GM13976 (cell line): ENCODE measurements at regions not wholly inside any gene's neighbourhood (a gene's known extent, or its start where the extent isn't known, plus 50 kb on each side); places are given as distances from the start of the nearest gene placed in this dataset.

Experiments used
- DNase-seq: peaks from one replicate; pipeline ENCODE4 v3.0.0; 2012; ENCODE audit warnings: low spot score
- in situ Hi-C: fragments of 300-500 bp; cut with MboI; formaldehyde crosslinking; loops from one replicate; pipeline ENCODE4 v1.12.0; 2022; ENCODE audit warnings: low sequenced_read_pairs, mixed read lengths, inconsistent platforms; ENCODE audit not compliant: unreplicated experiment
- TF ChIP-seq, protein P1 (sequence below): IDR thresholded peaks from 2 replicates; pipeline ENCODE4 v1.5.1; 2012; ENCODE audit warnings: borderline replicate concordance, mild to moderate bottlenecking; ENCODE audit not compliant: insufficient read depth; ENCODE audit errors: extremely low read depth, missing control alignments, control extremely low read depth

DNA sequence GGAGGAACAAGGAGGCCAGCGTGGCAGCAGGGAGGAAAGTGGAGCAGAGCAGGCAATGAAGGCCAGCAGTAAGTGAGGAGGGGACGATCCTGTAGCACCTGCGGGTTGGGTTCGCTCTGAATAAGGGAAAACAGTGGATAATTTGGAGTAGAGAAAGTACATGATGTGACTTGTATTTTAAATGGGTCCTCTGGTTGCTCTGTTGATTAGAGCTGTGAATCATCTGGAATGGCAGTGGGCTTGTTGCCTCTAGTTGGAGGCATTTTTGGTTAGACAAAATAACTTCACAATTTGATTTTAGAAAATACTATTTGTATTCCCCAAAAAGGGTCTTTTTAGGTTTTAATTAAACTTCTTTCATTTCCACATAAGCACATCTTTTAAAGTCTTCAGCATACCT is 277.4 kb downstream of the ARL4A start:
- in situ Hi-C loops: no loop called here
- DNase-seq: no peak
- TF ChIP-seq, protein P1, sequence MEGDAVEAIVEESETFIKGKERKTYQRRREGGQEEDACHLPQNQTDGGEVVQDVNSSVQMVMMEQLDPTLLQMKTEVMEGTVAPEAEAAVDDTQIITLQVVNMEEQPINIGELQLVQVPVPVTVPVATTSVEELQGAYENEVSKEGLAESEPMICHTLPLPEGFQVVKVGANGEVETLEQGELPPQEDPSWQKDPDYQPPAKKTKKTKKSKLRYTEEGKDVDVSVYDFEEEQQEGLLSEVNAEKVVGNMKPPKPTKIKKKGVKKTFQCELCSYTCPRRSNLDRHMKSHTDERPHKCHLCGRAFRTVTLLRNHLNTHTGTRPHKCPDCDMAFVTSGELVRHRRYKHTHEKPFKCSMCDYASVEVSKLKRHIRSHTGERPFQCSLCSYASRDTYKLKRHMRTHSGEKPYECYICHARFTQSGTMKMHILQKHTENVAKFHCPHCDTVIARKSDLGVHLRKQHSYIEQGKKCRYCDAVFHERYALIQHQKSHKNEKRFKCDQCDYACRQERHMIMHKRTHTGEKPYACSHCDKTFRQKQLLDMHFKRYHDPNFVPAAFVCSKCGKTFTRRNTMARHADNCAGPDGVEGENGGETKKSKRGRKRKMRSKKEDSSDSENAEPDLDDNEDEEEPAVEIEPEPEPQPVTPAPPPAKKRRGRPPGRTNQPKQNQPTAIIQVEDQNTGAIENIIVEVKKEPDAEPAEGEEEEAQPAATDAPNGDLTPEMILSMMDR: no peak

DNA sequence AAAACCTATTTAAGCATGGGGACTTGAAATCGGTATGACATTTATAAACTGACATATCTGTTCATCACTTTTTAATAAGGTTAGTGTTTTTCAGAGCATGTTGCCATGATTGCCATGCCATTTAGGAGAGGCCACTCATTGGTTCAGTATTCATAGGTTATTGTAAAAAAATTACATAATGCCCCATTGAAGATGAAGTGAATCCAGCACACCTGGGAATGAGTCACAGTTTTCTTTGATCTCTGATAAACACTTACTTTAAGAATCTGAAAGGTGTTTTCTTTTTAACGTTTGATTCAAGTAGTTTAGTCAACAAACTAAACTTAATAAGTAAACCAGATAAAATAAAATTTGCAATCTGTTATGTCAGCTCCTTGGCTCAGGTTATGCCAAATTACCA is 278.3 kb downstream of the ARL4A start:
- DNase-seq: no peak
- in situ Hi-C loops: no loop called here
- TF ChIP-seq, protein P1: no peak

DNA sequence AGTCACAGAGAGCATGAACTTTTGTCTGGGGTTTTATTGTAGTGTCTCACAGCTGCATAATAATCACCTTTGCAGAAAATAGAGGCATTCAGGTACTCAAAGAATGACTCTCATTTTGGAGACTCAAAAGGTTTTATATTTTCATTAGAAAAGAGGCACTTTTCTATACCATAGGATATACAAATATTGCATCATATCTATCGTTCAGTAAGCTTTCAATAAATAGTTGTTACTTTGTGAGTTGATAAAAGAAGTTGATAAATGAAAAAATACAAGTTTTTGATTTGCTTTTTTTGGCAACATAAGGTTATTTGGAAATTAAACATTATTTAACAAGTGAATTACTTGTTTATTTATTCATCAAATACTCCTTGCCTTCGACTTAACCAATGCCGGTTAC is 279.9 kb downstream of the ARL4A start:
- TF ChIP-seq, protein P1: no peak
- no peak for DNase-seq
- in situ Hi-C loops: no loop called here

GRCh38 chr7:12968836-12969422 is 281.5 kb downstream of the ARL4A start:
- TF ChIP-seq, protein P1: no peak
- no peak for DNase-seq
- in situ Hi-C loops: no loop called here

DNA sequence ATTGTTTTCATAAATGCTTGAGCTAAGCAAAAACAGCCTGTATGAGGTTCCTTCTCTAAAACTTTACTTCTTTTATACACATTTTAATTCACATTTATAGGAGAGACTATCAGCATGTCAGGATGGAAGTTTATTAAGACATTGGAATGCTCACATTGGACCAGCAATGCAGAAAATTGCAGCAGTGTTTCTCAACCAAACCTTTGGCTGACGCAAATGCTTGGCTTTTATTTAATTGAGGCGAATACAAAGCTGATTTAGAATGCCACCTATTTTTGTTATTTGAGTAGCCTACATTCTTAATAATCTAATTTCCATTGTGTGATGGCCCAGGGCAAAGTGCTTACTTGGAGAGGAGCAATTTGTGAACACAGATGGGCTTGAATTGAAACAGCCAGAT is 283.2 kb downstream of the ARL4A start:
- in situ Hi-C loops: no loop called here
- no peak for DNase-seq
- TF ChIP-seq, protein P1: no peak

- in situ Hi-C loops: no loop called here
- DNase-seq: no peak
- TF ChIP-seq, protein P1: no peak
These were observed 287.2 kb downstream of the ARL4A start for GRCh38 chr7:12974451-12975166.
